Activated naive CD4-positive, alpha-beta T cell treated with anti-CD3 and anti-CD28 coated beads, Interleukin-2, amount 10 ng/mL, durations not matched to agents 7 days and 5 days (primary cell): ENCODE measurements at regions not wholly inside any gene's neighbourhood (a gene's known extent, or its start where the extent isn't known, plus 50 kb on each side); places are given as distances from the start of the nearest gene placed in this dataset.

ENCODE experiments used
- CTCF ChIA-PET: fragments of 350-600 bp; sonication (Branson Sonifier 250); formaldehyde crosslinking; loops from one replicate; lab custom pipeline; 2021; ENCODE audit warnings: antibody characterized with exemption; lab: Charles Lee
- DNase-seq: peaks from one replicate; pipeline ENCODE4 v3.0.0-alpha.2; 2020
- H3K27ac Mint-ChIP-seq: one replicate; pipeline ENCODE4 v1.8.0; 2021; ENCODE audit warnings: mild to moderate bottlenecking, moderate library complexity, mixed read lengths
- H3K27me3 Mint-ChIP-seq: one replicate; pipeline ENCODE4 v1.8.0; 2021; ENCODE audit warnings: mild to moderate bottlenecking, mixed read lengths
- H3K36me3 Mint-ChIP-seq: one replicate; pipeline ENCODE4 v1.8.0; 2021; ENCODE audit warnings: mixed read lengths
- H3K4me1 Mint-ChIP-seq: one replicate; pipeline ENCODE4 v1.8.0; 2021; ENCODE audit warnings: mixed read lengths
- H3K4me3 Mint-ChIP-seq: one replicate; pipeline ENCODE4 v1.8.0; 2021; ENCODE audit warnings: mild to moderate bottlenecking, moderate library complexity, mixed read lengths
- H3K9me3 Mint-ChIP-seq: one replicate; pipeline ENCODE4 v1.8.0; 2021; ENCODE audit warnings: mixed read lengths

DNA sequence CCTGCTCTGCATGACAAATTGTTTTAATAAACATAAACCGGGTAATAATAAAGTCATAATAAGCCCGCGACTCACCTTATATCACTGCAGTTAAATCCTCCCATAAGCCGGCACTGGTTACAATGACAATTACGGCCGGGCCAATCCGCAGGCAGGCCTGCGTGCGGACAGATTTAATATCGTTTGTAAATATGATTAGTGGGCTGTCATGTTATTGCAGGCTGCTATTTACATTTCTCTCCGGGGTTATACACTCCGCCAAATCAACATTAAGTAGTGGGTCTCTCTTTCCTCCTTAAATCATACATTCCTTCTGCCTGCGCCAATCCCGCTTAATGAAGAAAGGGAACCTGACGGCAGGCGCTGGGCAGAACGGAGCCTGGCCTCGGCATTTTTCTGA is 51.8 kb upstream of the LMO1 start:
- Mint-ChIP-seq H3K27me3 (peaks cover 4% of the 10 kb centered on the region), H3K4me3 (no peak overlapping the region), H3K4me1 (no peaks in the 10 kb centered on the region), H3K27ac (no peak overlapping the region), H3K9me3 (no peaks in the 10 kb centered on the region), H3K36me3 (no peaks in the 10 kb centered on the region)
- CTCF ChIA-PET, result no interaction called here
- DNase-seq, result no peak

DNA sequence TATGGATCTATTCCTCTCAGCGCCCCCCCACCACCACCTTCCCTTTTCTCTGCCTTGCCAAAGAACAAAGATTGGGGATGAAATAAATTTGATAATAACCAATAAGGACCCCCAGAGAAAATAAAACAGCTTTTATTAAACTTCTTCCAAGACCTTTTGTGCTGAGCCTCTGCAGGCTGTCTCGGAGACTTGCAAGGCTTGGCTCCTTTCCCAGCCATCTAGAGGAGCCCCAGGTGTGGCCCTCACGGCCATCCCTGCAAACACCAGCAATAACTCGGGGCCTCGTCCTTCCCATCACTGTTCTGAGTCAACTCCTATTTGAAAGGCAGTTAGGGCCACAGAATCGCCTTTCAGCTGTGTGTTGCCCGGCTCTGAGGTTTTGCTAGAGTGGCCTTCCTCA is 51.2 kb upstream of the LMO1 start:
- DNase-seq, result no peak
- H3K27me3 Mint-ChIP-seq, result peaks cover 4% of the 10 kb centered on the region

DNA sequence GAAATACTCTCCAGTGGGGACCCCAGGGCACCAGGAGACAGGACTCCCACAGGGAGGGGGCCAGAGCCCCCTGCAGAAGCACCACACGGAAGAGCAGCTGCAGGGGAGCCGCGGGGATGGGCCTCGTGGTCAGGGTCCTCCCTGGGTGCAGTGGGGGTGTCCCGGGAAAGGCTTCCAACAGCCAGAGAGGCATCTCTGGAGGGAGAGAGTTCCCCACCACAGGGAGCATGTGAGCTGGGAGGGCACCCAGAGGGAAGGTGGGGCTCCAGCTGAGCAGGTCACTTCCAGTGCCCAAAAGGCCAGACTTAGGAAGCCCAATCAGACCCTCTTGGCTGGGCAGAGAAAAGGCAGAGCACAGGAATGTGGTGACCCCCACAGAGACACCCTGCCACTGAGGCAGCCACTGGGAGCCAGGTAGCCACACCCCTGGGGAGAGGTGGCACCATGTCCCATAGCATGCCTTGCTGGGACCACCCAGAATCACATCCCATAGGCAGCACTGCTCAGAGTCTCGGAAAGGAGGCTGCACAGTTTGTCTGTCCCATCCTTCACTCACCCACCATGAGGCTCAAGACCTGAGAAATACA is 49.9 kb upstream of the LMO1 start:
- no peaks in the 10 kb centered on the region for H3K36me3 Mint-ChIP-seq
- no peaks in the 10 kb centered on the region for H3K27me3 Mint-ChIP-seq
- no peaks in the 10 kb centered on the region for H3K9me3 Mint-ChIP-seq
- CTCF ChIA-PET, result no interaction called here
- H3K4me1 Mint-ChIP-seq, result no peaks in the 10 kb centered on the region
- DNase-seq, result no peak
- no peak overlapping the region for H3K4me3 Mint-ChIP-seq
- no peak overlapping the region for H3K27ac Mint-ChIP-seq

More for the DNA sequence above, 51.2 kb upstream of the LMO1 start:
- Mint-ChIP-seq H3K27ac (no peak overlapping the region), H3K4me3 (no peak overlapping the region), H3K9me3 (no peaks in the 10 kb centered on the region), H3K4me1 (no peaks in the 10 kb centered on the region), H3K36me3 (no peaks in the 10 kb centered on the region)
- CTCF ChIA-PET, result no interaction called here
